GM18499 (cell line): ENCODE measurements at regions not wholly inside any gene's neighbourhood (a gene's known extent, or its start where the extent isn't known, plus 50 kb on each side); places are given as distances from the start of the nearest gene placed in this dataset.

Experiments
- ATAC-seq: cut with Tn5 transposase; IDR thresholded peaks from one replicate; pipeline ENCODE4 v1.9.1; 2021; ENCODE audit warnings: moderate number of reproducible peaks; ENCODE audit not compliant: insufficient read depth, unreplicated experiment

DNA sequence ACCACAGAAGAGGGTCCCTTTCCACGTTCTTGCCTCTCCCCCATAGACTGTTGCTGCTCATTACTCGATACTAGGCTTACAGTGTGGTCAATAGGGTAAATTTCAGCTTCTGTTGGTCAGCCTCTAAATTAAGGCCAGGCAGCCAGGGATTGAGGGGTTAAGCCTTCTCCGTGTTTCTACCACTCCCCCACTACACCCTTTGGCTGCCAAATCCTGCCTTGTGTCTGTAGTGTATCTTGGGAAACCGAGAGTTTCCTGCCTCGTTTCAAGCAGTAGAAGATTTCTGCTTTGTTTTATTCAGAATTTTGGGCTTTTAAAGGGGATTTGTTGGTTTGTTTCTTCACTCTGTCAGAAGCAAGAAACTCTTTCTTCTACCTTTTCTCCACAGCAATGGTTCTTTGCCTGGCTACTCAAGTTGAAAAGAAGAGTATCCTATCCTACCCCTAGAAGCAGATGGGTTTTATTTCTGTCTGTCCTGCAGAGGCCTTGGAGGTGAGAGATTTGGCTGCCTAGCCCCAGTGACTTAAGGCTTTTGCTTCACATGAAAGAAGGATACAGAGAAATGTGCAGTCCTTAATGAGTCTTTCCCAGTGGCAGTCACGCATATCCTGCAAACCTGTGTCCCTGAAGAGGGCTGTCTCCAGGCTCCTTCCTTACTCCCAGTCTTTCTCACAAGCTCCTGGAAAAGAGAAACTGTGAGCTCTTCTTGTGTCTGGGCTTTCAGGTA lies 261.5 kb upstream of the TANK start:
- ATAC-seq, result no peak

DNA sequence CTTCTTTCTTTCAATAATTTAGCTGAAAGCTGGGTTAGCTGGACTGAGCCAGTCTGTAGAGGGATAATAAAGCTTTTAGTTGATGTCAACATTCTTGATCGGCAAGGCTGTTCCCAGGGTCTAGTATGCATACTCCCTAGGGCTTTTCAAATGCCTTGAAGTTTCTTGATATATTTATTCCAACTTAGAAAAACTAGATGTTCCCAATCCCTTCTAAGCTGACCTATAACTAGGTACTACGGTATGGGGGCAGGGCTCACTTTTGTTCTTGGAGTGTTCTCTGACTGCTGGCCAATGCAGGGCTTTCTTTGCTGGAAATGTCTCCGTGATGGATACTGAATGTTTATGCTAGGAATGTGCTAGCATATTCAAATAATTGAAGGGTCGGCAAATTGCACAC lies 258.6 kb upstream of the TANK start:
- no peak for ATAC-seq

DNA sequence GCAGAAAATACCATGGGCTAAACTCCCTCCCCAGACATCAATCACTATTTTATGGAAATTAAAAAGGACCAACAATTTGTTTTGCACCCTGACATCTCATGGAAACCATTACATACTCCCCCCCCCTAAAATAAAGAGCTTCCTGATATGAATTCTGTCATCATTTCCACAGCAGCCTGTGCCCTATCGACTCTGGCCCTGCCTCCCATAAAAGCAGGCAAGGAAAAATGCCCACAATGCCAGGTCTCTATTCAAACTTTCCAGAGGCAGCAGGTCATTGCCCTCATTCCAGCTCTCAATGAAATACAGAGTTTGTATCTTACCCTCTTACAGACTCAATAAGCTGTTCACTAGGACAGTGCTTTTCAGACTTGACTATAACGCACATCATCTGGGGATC lies 254.4 kb upstream of the TANK start:
- no peak for ATAC-seq

DNA sequence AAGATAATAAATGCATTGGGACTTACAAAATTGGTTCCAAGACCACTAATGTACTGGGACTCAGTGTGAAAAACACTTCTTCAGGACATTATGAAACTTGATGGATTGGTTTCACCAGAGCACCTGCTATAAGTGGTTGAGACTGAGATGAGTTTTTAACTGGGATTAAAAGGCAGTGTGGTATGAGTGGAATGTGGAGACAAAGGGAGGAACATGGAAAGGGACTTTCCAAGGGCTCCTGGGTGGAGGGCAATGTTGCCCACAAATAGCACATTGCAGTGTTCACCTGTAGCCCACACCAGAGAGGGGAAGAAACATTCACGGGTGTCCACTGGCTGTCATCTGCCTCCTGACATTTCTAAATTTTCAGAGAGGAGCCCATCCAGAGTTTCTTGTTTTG lies 253.3 kb upstream of the TANK start:
- no peak for ATAC-seq

DNA sequence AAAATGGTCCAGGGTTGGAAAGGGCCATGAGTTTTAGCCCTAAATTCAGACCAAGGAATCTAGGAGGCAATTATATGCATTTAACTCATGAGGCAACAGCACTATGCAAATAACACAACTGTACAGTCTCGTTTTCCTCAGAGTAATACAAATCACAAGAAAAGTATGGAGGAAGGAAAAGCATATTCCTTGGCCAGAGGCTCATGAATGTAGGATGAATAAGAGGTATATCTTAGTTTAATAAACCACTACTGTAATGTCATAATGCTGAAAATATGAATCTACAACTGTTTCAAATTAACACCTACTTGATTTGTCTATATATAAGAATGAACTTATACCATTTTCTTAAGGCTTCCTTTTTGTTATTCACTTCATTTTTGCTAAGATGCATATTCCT lies 252.5 kb upstream of the TANK start:
- ATAC-seq, result no peak

DNA sequence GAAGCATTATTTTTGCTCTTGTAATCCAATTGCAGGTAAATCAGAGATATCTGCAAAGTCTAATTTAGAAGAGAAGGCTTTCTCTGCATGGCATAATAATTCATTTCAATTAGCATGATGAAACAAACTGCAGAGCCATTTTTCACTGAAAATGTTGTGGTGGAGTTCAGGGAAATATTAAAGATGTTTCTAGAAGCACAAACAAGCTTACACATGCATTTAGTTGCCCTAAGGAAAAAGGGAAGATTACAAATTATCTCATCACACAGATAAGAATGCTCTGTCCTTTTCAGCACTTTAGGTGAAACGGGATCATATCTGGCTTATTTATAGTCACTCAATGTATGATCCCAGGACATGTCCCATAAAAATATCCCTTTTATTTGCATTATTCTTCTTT lies 252.1 kb upstream of the TANK start:
- ATAC-seq, result no peak

DNA sequence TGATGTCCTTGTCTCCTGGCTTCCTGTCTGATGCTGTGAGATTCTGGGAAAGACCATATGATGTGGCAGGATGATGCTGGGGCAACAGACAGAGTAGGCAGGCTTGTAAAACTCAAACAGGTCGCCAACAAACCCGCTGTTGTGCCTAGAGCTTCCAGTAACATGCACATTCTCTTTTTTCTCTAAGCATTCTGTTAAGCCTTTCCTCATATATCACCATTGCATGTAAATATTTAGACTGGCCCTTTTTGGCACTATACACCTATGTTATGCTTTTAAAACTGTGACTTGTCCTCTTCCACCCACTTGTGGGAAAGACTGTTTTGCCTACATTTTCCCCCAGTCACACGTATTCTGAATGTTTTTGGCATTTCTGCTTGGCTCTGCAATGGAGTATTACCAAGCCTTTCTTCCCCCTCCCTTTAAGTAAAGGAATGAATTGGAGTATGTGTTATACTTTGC lies 250.4 kb upstream of the TANK start:
- ATAC-seq, result no peak

DNA sequence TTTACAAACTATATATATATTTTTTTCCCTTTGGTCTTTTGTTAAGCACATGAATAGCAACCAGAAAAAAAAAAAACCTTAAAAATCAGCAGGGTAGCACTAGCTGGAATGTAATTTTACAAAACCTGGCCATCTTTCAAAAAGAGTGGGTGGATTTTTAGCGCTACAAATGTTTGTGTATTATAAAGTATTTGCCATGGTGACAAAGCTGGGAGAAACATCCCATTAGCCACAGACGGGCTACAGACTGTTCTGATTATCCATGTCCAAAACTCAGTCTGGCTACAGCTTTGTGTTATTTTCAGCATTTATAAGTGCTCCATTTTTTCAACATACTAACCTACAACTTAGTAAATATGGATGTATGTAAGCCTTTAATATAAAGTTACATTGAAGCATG lies 249.5 kb upstream of the TANK start:
- no peak for ATAC-seq

DNA sequence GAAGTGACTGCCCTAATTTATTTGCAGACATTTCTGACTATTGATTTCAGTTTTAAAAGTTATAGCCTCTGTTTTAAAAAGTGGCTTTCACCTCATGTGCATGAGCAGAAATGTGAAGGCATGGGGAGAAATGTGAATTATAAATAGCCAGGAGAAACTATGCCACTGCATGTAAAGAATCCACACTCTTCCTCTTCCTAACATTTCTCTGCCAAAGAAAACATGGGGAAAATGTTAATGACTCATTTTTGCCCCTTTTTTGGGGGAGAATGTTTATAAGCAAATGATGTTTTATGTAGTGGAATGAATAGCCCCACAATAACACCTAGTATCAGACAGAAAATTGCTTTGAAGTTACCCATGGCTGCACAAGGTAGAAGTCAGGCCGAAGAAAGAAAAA lies 249.0 kb upstream of the TANK start:
- ATAC-seq, result no peak

DNA sequence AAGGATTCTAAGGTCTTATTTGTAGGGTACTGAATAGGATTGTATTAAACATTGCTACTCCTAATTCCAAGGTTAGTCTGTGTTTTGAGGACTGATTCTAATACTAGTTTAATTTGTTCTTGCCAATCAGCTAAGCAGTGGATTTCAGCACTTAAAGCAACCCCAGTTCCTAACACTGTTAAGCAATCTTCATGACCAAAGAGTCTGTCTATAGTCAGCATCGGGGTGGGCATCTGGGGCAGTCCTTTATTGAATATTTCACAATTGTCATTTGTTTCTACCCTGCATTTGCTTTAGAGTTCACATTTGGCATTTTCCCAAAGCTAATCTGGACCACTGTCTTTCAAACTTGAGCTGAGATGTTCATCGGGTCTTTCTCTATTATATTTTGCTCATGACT lies 248.0 kb upstream of the TANK start:
- no peak for ATAC-seq

DNA sequence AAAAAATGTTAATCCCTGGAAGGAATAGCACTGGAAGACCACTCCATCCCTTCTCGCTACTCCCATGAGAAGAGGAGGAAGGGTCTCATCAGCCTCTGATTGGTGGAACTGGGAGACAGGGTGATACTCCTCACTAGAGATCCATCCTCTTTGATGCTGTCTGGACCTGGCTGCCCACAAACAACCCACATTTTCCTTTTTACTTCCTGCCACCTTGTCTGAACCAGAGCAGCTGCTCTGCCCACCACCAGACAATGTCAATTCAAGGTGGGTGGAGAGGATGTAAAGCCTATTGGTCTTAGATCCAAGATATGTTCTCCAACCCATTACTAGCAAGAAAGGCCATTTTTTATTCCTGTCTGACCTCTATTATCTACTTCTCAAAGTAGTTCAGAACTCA lies 246.9 kb upstream of the TANK start:
- no peak for ATAC-seq

DNA sequence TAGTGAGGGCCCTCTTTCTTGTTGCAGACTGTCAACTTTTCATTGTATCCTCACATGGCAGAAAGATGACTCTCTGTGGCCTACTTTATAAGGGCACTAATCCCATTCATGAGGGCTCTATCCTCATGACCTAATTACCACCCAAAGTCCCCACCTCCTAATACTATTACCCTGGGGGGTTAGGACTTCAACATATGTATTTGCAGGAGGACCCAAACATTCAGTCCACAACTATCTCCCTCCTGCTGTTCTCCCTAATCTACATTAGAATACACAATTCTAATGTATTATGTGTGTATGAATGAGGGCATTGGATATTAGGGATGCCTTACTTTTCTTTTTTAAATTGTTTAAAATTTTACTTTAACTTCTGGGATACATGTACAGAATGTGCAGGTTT lies 246.0 kb upstream of the TANK start:
- ATAC-seq, result no peak

DNA sequence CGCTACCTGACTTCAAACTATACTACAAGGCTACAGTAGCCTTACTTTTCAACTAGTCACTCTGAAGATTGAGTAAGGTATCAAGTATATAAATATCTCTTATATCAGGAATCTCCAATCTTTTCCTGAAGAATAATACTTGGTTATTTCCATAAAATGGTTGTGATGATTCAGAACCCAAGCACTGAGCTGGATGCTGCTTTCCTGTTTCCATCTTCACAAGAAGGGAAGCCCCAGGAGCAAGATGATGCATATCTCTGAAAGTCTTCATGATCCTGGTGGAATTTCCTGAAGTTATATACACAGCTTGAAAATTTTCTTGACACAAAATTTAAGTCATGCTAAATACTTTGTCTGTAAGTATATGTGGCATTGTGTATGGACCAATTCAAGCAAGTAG lies 243.9 kb upstream of the TANK start:
- no peak for ATAC-seq

DNA sequence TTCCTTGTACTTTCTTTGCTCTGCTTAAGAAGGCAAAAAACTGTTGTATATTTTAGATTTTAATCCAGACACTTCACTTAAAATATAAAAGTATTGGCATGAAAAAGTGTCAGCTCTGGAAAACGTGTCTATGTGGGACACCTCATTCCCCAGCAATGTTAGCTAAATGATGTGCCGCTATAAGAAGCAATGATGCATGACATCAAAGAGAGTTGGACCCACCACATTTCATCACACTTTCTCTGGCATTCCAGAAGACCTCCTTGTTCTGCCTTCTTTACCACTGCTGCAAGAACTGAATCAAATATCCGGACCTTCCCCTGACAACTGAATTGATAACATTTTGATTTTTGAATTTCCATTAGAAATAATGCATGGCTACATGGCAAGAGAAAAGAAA lies 242.4 kb upstream of the TANK start:
- ATAC-seq, result no peak

DNA sequence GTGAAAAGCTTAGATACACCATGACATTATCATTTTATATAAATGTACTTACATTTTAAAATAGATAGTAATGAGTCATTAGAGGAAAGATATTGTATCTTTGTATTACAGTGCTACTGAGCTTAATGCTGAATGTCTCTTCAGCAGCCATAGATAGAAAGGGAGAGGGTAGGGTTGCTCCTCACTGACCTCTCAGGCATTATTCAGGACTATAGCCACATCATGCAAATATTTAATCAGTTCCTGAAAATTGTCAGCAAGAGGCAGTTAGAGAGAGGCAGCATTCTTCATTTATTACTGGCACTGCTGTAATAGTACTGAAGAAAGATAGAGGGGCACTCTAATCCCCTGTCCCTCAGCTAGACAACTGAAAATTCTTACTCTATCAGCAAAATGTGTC lies 242.0 kb upstream of the TANK start:
- no peak for ATAC-seq

DNA sequence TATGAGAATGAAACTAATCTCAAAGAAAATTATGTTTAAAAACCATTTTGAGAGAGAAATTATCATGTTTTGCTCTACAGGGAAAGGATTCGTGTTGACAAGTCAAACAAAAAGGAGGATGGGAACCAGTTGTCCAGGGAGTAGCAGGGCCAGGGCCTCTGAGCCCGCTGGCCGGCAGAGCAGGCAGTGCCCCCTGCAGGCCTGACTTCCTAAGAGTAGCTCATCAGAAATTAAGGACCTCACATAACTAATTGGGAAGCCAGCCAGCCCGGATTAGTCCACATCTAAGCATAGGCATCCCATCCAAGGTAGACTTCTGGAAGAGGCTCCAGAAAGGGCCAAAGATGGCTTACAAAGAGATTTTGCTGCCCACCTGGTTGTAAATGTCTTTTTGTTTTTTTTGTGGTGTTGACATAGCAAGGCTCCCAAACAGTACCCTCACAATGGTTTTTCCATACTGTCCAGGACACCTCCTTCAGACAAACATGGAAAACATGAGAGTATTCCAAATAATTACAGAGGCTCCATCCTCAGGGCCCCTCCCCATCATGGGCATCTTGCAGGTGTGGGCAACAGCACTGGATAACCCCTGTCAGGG lies 241.2 kb upstream of the TANK start:
- no peak for ATAC-seq

DNA sequence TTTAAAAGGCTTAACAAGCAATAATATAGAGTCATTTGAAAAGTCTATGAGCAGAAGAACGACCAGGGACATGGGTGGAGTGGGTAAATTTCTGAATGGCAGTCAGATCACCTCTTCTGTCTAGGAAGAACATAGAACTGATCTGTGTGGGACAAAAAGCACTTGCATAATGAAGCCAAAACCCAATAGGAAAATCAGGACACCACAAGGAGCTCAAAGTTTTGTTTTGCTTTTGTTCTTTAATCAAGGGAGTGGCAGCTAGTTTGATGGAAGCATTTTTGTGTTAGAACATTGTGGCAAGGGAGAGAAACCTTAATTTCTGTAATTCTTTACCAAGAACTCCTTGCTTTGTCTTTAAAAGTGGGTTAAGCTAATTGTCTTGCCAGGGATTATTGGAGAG lies 240.2 kb upstream of the TANK start:
- ATAC-seq, result no peak

DNA sequence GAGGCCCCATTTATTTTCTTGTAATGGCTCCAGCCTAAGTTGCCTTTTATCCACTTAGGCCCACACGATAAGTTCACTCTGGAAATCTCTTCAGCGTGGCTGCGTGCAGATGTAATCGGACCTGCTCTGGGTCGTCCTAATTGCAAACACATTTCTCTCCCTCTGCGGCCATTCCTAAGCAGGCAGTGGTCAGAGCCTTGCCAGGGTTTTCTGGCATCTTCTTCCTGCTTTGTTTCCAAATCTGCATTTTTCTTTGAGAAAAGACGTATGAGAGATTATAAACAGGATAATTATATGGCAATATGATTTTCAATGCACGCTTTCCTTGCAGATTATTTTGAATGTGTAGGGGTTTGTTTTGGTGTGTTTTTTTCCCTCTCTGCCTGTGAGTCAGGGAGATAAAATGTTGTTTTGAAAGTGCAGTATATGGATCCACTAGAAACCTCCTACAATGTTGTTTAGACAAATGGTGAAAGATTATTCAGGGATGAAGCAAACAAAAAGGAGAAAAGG lies 239.4 kb upstream of the TANK start:
- no peak for ATAC-seq

DNA sequence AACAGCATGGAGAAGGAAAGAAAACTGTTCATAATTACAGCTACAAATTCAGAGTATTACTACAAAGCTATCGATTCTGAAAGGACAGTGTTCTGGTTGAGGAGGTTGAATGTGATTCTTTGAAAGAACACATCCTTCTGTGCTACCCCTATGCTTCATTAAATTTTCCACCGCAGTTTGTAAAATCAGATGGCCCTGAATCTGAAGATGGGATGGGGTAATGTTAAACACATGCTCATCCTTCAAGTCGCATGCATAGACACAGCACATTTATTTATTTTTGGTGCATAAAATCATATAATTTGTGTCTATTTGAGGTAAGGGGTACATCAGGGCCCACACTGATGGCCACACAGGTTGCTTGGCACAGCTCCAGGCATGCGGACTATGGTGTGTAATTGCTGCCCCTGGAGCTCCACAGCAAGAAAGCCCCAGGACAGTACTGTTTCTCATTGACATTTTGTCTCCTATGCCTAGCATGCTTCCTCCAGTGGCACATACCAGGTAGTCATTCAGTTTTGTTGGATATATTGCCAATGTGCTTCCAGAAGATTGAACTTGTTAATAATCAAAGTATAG lies 238.8 kb upstream of the TANK start:
- ATAC-seq, result no peak

DNA sequence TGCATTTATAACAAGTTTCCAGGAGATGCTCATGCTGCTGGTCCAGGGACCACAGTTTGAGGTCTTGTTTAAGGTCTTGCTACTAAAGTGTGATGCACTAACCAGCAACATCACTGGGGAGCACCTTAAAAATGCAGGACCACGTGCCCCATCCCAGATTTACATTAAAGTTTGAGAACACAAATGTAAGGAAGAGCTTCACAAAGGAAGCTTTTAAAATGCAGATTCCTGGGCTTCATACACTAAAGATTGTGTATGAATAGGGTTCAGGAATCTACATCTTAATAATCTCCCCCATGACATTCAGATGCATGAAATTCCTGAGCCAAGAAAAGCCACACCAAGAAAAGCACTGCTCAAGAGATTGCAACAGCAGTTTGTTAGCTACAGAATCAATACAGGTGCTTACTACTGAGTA lies 235.3 kb upstream of the TANK start:
- no peak for ATAC-seq

DNA sequence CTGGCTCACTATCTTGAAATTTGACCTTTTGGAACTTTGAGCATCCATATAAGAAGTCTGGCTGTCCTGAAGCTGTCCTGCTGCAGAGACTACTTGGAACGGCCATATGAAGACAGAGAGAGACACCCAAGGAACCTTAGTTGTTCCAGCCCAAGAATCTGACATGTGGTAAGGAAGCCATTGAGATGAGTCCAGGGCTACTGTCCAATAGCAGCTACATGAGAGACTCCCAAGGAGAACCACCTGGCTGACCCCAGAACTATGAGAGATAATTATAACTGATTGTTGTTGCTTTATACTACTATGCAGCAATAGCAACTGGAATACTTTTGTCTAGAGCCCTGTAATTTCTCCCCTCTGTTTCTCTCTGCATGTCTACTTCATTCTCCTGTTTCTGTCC lies 234.3 kb upstream of the TANK start:
- ATAC-seq, result no peak

DNA sequence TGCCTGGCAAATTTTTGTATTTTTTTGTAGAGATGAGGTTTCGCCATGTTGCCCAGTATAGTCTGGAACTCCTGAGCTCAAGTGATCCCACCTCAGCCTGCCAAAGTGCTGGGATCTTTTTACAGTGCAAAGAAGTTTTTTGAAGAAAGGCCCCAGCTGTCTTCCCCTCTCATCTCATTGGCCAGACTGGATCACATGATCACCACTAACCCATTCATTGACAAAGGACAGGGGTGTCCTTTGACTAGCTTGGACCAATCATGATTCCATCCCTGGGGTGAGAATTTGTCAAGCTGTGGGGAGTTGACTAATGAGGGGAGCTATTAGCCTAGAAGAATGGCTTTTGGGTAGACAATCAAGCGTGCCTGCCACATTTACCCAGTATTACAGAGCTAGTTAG lies 232.9 kb upstream of the TANK start:
- no peak for ATAC-seq
